ENCODE measurements at regions not wholly inside any gene's neighbourhood (a gene's known extent, or its start where the extent isn't known, plus 50 kb on each side); places are given as distances from the start of the nearest gene placed in this dataset.

- TF ChIP-seq EZH2 (IDR thresholded peaks at IDR 0.05; ENCODE audit: insufficient read depth, poor library complexity, severe bottlenecking), result no peak
- no peak for TF ChIP-seq EZH2phosphoT487 (IDR thresholded peaks at IDR 0.05; ENCODE audit: insufficient read depth, low read depth)
Observed at GRCh38 chr18:25678221-25678620, 326.3 kb upstream of the ZNF521 start.

Data from GM23248 (cell line).